Spleen (tissue), 11 donors: ENCODE measurements at regions not wholly inside any gene's neighbourhood (a gene's known extent, or its start where the extent isn't known, plus 50 kb on each side); places are given as distances from the start of the nearest gene placed in this dataset.

Experiments
- DNase-seq: peaks from one replicate; pipeline ENCODE4 v3.0.0-alpha.2; 2020
- H3K27ac ChIP-seq, 8 donors: fragments of 200-600 bp; sonication (generic) in 7 of 8; 1 replicate in 4 of 8; 2 replicates in 4 of 8; pipeline versions ENCODE4 v1.5.0 to v1.8.0; 2016 to 2021; ENCODE audit warnings: inconsistent platforms in 4 of 8, mild to moderate bottlenecking in 4 of 8, moderate library complexity in 1 of 8
- H3K27me3 ChIP-seq, 7 donors: fragments of 200-600 bp; sonication (generic) in 6 of 7; replicated peaks in 1 of 7; 1 replicate in 4 of 7; 2 replicates in 3 of 7; pipeline versions ENCODE4 v1.5.0 to v1.8.0; 2016 to 2021; ENCODE audit warnings: inconsistent platforms in 3 of 7, mild to moderate bottlenecking in 1 of 7
- H3K36me3 ChIP-seq, 6 donors: fragments of 200-600 bp; sonication (generic) in 5 of 6; 1 replicate in 4 of 6; 2 replicates in 2 of 6; pipeline versions ENCODE4 v1.5.0 to v1.8.0; 2016 to 2021; ENCODE audit warnings: inconsistent platforms in 2 of 6
- H3K4me1 ChIP-seq, 6 donors: fragments of 200-600 bp; sonication (generic) in 5 of 6; 1 replicate in 3 of 6; 2 replicates in 3 of 6; pipeline versions ENCODE4 v1.5.0 to v1.8.0; 2016 to 2021; ENCODE audit warnings: inconsistent platforms in 3 of 6
- H3K4me3 ChIP-seq, 8 donors: fragments of 200-600 bp; sonication (generic) in 7 of 8; 1 replicate in 4 of 8; 2 replicates in 4 of 8; pipeline versions ENCODE4 v1.5.0 to v1.8.0; 2016 to 2021; ENCODE audit warnings: inconsistent platforms in 4 of 8, mild to moderate bottlenecking in 4 of 8, moderate library complexity in 2 of 8
- H3K9me3 ChIP-seq, 8 donors: fragments of 200-600 bp; sonication (generic) in 7 of 8; 1 replicate in 4 of 8; 2 replicates in 4 of 8; pipeline versions ENCODE4 v1.5.0 to v1.8.0; 2016 to 2021; ENCODE audit warnings: inconsistent platforms in 4 of 8
- CTCF ChIP-seq, 11 experiments: fragments of 200-600 bp in 7 of 11; fragments of 450-650 bp in 4 of 11; sonication (generic) in 4 of 11; IDR thresholded peaks in 8 of 11; conservative IDR thresholded peaks in 3 of 11; 1 replicate in 7 of 11; 2 replicates in 4 of 11; pipeline versions ENCODE4 v1.4.0 to v1.8.0; 2016 to 2021; ENCODE audit warnings: antibody characterized with exemption in 11 of 11, inconsistent platforms in 4 of 11, mild to moderate bottlenecking in 1 of 11
- POLR2A ChIP-seq, 3 donors: fragments of 450-650 bp; IDR thresholded peaks; one replicate each; pipeline ENCODE4 v1.5.1; 2017; ENCODE audit warnings: antibody characterized with exemption in 3 of 3, mild to moderate bottlenecking in 1 of 3
- POLR2AphosphoS5 ChIP-seq, 3 donors: sonication (generic); formaldehyde crosslinking; IDR thresholded peaks; one replicate each; pipeline ENCODE4 v1.5.1; 2017; ENCODE audit warnings: antibody characterized with exemption in 3 of 3
- WGBS, 5 donors: extraction: QIAGEN DNeasy Blood & Tissue Kit in 3 of 5; methylation state at CpG; one replicate each; pipeline versions ENCODE4 v1.1.5 to v1.1.7; 2013 to 2018; 5-methylcytosine and 5-hydroxymethylcytosine counted together
- intact Hi-C: fragments of 100-400 bp; cut with DNase I; formaldehyde crosslinking; loops from one replicate; pipeline ENCODE4 v1.15.0; 2023; ENCODE audit warnings: low total_unique reads
- donor health status: healthy with polysubstance abuse.
- donor health status: DM: no; HTN: no; CAD: no; lungs with moderate emphysema.
- donor health status: DM: no; HTN: no; CAD: no.
- donor health status: Bipolar disorder and iron deficiency.
- donor health status: healthy.
- donor health status: DM: no; HTN: no; CAD: no.
- donor health status: DM: yes; HTN: yes; CAD: no.

DNA sequence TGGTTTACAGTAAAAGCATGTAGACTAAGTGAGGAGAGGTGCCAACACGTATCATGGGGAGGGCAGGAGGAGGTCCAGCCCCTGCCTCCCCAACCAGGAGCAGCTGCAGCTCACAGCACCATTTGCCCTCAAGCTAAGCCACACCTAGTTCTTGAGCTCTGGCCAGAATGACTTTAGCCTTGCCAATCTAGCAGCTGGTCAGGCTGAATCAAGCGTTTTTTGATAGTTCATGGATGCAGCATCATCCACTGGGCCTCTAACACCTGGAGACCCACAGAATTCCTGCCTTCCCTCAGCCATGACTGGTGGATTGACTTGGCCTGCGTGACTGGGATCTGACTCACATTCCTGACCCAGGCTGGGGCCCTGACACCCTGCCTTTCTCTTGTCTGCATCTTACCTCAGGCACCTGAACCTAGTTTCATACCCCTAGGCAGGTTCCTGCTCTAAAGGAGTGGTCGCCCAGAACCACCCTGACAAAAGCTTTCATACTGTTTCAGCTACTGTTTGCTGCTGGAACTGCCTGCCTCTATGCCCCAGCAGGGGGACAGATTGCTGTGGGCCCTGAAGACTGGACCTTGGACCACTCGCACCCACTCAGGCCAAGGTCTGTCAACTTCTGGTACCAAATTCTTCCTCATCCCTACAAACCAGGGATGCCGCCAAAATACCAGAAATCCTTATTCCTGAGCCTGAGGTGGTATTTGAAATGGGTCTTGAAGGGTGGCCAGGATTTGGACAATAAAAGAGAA is 122.3 kb downstream of the QRSL1 start:
- intact Hi-C loops = no loop called here
- TF ChIP-seq CTCF (IDR thresholded peaks at IDR 0.05 in 8 of 11, conservative IDR thresholded peaks at IDR 0.05 in 3 of 11) = no peak
- no peak for TF ChIP-seq POLR2A (IDR thresholded peaks at IDR 0.05)
- no peak for TF ChIP-seq POLR2AphosphoS5 (IDR thresholded peaks at IDR 0.05)
- 82 to 93% (median 86%) methylated on average over 6 of the region's 6 CpGs for WGBS, 5 donors

DNA sequence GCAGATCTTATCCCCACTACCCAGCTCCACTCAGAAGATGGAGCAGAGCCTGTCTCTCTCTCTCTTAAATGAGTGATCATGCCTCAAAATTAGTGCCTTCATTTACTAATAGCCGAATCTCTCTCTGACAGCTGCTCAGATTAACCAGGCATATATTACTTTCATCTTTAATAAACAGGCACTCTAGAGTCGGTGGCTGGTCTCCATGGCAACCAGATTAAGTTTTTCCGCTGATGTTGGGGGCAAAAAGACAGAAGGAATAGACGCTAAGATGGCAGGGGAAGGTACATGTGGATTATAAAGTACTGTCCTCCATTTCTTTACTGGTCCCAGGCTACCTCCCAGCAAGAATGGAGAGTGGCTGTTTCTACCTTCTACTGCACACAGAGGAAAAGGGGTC is 121.6 kb downstream of the QRSL1 start:
- no peaks in the 10 kb centered on the region for H3K27me3 ChIP-seq
- no peaks in the 10 kb centered on the region for H3K36me3 ChIP-seq
- H3K27ac ChIP-seq = no peak overlapping the region
- 50 to 69% (median 54%) methylated on average over 4 of the region's 4 CpGs for WGBS, 5 donors
- no peaks in the 10 kb centered on the region for H3K9me3 ChIP-seq
- intact Hi-C loops = no loop called here
- DNase-seq = no peak
- no peaks in the 10 kb centered on the region for H3K4me1 ChIP-seq
- TF ChIP-seq POLR2A (IDR thresholded peaks at IDR 0.05) (no peak), POLR2AphosphoS5 (IDR thresholded peaks at IDR 0.05) (no peak), CTCF (IDR thresholded peaks at IDR 0.05 in 8 of 11, conservative IDR thresholded peaks at IDR 0.05 in 3 of 11) (no peak)
- no peak overlapping the region for H3K4me3 ChIP-seq

More for the DNA sequence above, 122.3 kb downstream of the QRSL1 start:
- Histone ChIP-seq H3K36me3 (no peaks in the 10 kb centered on the region), H3K27ac (no peak overlapping the region), H3K4me3 (no peak overlapping the region), H3K9me3 (no peaks in the 10 kb centered on the region), H3K4me1 (no peaks in the 10 kb centered on the region), H3K27me3 (no peaks in the 10 kb centered on the region)
- DNase-seq = no peak

DNA sequence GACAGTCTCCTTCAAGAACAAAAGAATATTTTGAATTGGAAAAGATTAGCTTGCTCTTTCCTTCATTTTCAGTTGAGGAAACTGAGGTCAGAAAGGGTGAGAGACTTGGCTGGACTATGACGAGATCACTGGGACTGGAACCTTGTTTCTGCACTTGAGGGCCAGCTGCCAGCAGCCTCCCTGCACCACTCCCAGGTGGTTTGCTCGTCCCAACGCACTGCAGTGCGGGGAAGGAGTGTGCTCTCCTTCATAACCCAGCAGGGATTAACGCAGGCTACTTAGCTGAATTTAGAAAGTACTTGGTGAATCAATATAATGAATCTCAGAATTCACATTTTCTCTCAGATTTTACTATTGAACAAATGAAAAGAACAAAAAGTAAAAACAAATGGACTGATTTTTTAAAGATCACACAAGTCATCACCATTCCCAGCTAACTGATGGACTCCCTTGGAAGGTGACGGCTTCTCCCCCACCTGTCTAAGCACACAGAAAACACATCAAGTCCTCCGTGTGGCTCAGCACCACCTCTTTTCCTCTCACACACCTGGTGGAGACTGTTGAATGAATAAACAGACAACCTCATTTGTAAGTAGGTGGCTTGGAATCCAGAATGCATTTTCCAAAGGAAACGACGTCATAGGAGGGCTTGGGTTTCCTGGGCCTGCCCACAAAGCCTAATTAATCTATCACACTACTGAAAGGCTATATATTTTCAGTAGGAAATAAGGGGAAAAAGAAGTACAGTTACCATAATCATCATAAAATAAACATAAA is 121.0 kb downstream of the QRSL1 start:
- Histone ChIP-seq H3K9me3 (no peaks in the 10 kb centered on the region), H3K27me3 (no peaks in the 10 kb centered on the region), H3K36me3 (no peaks in the 10 kb centered on the region), H3K27ac (no peak overlapping the region), H3K4me3 (no peak overlapping the region), H3K4me1 (no peaks in the 10 kb centered on the region)
- intact Hi-C loops = no loop called here
- no peak for TF ChIP-seq CTCF (IDR thresholded peaks at IDR 0.05 in 8 of 11, conservative IDR thresholded peaks at IDR 0.05 in 3 of 11)
- no peak for TF ChIP-seq POLR2AphosphoS5 (IDR thresholded peaks at IDR 0.05)
- no peak for TF ChIP-seq POLR2A (IDR thresholded peaks at IDR 0.05)
- no peak for DNase-seq
- 53 to 61% (median 59%) methylated on average over 9 of the region's 9 CpGs for WGBS, 5 donors

- Histone ChIP-seq H3K4me3 (no peak overlapping the region), H3K9me3 (no peaks in the 10 kb centered on the region), H3K27me3 (no peaks in the 10 kb centered on the region), H3K27ac (no peak overlapping the region), H3K36me3 (no peaks in the 10 kb centered on the region), H3K4me1 (no peaks in the 10 kb centered on the region)
- 67 to 83% (median 78%) methylated on average over 4 of the region's 4 CpGs for WGBS, 5 donors
- intact Hi-C loops = no loop called here
- no peak for TF ChIP-seq CTCF (IDR thresholded peaks at IDR 0.05 in 8 of 11, conservative IDR thresholded peaks at IDR 0.05 in 3 of 11)
- no peak for TF ChIP-seq POLR2A (IDR thresholded peaks at IDR 0.05)
- TF ChIP-seq POLR2AphosphoS5 (IDR thresholded peaks at IDR 0.05) = no peak
- no peak for DNase-seq
Measured at GRCh38 chr6:106749609-106750008, 120.2 kb downstream of the QRSL1 start.
